ENCODE measurements at regions not wholly inside any gene's neighbourhood (a gene's known extent, or its start where the extent isn't known, plus 50 kb on each side); places are given as distances from the start of the nearest gene placed in this dataset. TPM values are rescaled to one million over a fixed set of nuclear protein-coding genes. Genes with fewer than 3 reads are reported as not detected.

- DNase-seq (ENCODE audit: low read depth), result no peak
Observed at GRCh38 chr13:26838821-26839220, 78.2 kb upstream of the GPR12 start.

GRCh38 chr13:26837997-26838396 is 77.4 kb upstream of the GPR12 start:
- no peak for DNase-seq (ENCODE audit: low read depth)

GRCh38 chr13:26837102-26837501 is 76.5 kb upstream of the GPR12 start:
- no peak for DNase-seq (ENCODE audit: low read depth)

DNA sequence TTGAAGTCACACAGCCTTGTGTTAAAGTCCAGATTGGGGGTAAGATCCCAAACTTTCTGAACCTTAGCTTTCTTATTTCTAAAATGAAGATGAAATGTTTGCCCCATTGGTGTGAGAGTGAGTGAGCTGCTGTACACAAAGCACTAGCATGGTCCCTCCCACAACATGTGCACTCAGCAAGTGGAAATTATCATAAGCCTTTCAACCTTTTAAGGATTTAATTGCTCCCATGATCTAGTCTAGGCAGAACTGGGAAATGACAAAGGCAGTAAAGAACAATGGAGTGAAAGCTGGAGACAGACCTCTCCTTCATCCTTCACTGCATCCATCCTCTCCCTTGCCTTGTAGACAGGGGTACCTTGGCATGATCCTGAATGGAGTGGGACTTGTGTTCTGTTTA is 76.0 kb upstream of the GPR12 start:
- no peak for DNase-seq (ENCODE audit: low read depth)

- no peak for DNase-seq (ENCODE audit: low read depth)
Observed at GRCh38 chr13:26834646-26835045, 74.1 kb upstream of the GPR12 start.

GRCh38 chr13:26831336-26831908 is 70.8 kb upstream of the GPR12 start:
- no peak for DNase-seq (ENCODE audit: low read depth)

DNA sequence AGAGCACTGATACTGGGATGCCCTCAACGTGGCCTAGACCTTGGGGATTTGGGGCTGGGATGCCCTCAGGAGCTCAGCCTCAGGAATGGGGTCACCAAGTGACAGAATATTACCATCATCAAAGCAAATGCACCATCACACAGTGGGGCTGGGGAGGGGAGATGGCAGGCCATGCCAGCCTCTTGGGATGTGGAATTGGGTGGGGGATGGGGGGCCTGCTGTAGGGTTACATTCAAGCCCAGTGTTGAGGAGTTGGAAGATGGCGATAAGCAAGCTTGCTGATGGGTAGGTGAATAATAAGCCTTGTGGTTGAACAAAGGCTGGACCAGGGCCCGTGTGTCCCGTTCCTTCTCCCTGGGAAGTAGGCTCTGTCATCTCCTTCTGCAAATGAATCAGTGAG is 69.1 kb upstream of the GPR12 start:
- no peak for DNase-seq (ENCODE audit: low read depth)

GRCh38 chr13:26824581-26824980 is 64.0 kb upstream of the GPR12 start:
- no peak for DNase-seq (ENCODE audit: low read depth)

DNA sequence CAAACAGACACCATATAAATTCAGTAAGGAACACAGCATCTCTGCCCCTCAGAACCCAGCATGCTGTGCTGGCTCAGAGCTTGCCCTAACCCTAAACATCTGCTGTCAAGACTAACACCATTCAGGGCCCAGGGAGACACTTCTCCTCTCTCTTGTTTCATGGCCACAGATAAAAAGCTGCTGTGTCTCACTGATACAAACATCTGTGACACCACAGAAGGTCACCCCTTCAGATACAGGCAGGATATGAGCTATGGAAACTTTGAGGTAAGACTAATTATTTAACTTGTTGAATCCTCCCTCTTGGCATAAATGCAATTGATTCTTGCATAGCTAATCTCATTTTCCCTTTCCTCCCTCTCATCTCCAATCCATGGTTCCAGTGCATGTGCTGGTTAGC is 61.6 kb upstream of the GPR12 start:
- no peak for DNase-seq (ENCODE audit: low read depth)

DNA sequence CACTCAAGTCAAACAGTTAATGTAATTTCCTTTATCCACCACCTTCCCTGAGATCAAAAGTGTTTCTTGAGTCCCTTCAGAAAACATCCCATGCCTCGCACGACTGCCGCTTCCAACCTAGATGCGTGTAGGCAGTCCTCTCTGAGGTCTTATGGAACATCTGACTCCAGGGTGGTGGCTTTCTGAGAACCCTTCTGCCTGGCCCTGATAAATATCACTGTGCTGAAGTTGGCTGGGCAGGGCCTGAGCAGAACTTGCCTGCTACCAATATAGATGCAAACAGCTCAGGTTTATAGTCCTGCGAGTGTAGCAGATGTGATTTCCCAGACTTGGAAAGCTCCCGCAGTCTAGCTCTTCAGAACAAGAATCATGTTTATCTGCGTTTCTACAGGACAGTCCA is 61.1 kb upstream of the GPR12 start:
- no peak for DNase-seq (ENCODE audit: low read depth)

DNA sequence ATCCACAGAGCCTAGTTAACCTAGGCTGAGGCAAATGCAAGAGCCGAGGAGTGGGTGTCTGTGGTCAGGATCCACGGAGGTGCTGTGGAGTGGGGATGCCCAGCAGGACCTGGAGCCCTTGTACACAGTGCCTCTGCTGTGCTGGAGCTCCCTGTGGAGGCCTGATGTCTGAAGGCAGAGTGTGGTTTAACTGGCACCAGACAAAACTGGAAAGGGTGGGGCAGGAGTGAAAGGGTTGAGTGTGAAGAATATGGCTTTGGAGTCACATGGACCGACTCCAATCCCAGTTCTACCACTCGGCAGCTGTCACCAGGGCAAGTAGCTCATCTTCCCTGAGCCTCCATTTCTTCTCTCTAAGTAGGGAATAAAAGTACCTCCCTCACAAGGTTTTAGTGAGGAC is 60.3 kb upstream of the GPR12 start:
- DNase-seq (ENCODE audit: low read depth), result no peak

GRCh38 chr13:26819046-26819445 is 58.5 kb upstream of the GPR12 start:
- no peak for DNase-seq (ENCODE audit: low read depth)

DNA sequence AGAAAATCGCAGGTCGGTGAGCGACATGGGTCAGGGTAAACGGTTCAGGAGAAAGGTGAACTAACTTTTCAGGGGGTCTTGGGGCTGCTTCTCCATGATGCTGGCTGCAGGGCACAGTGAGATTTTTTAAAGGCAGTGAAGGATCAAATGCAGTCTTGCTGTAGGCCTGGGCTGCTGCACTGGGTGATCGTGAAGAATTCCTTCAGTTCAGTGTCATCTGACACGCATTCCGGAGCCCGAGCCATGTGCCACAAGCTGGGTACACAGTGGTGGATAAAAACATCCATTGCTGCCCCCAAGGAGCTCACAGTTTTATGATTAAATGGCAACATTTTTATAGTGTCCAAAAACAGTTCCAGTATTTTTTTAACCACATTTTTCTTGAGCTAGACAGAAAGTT is 56.3 kb upstream of the GPR12 start:
- DNase-seq (ENCODE audit: low read depth), result no peak

- no peak for DNase-seq (ENCODE audit: low read depth)
Observed at GRCh38 chr13:26813980-26814348, 53.4 kb upstream of the GPR12 start.

GRCh38 chr13:26813321-26813979 is 52.9 kb upstream of the GPR12 start:
- DNase-seq (ENCODE audit: low read depth), result no peak

GRCh38 chr13:26811581-26811980 is 51.0 kb upstream of the GPR12 start:
- DNase-seq (ENCODE audit: low read depth), result peak; percentile 13

Small RNA genes in the stretch of these regions (small RNA-seq; reads per million reads assigned to genes)
- gene RPS21P8, result not detected

All from HT1080 (cell line).